Muscle of leg (tissue), 3 donors: ENCODE measurements at regions not wholly inside any gene's neighbourhood (a gene's known extent, or its start where the extent isn't known, plus 50 kb on each side); places are given as distances from the start of the nearest gene placed in this dataset.

Experiments
- DNase-seq: peaks from one replicate; pipeline ENCODE4 v3.0.0; 2013
- H3K27ac ChIP-seq: one replicate; pipeline ENCODE4 v1.5.1; 2013; ENCODE audit warnings: mild to moderate bottlenecking, low read length, control low read depth
- H3K27me3 ChIP-seq: one replicate; pipeline ENCODE4 v1.6.1; 2013; ENCODE audit warnings: low read length; ENCODE audit not compliant: control insufficient read depth, insufficient read depth
- H3K36me3 ChIP-seq: one replicate; pipeline ENCODE4 v1.6.1; 2013; ENCODE audit warnings: low read length; ENCODE audit not compliant: control insufficient read depth, insufficient read depth
- H3K4me1 ChIP-seq: one replicate; pipeline ENCODE4 v1.6.1; 2013; ENCODE audit warnings: low read length; ENCODE audit not compliant: control insufficient read depth, insufficient read depth
- H3K4me3 ChIP-seq: one replicate; pipeline ENCODE4 v1.5.1; 2013; ENCODE audit warnings: low read length, control low read depth
- H3K9me3 ChIP-seq: replicated peaks from 2 replicates; pipeline ENCODE4 v1.6.1; 2013; ENCODE audit warnings: low read depth, low read length; ENCODE audit not compliant: control insufficient read depth
- WGBS: methylation state at CpG from one replicate; pipeline ENCODE4 v1.1.5; 2013; ENCODE audit warnings: missing lambda C conversion rate; ENCODE audit not compliant: insufficient coverage; 5-methylcytosine and 5-hydroxymethylcytosine counted together

GRCh38 chr4:146998157-146998556, 52.5 kb upstream of the TTC29 start:
- WGBS: no CpG with 5 or more reads among the region's 2 CpGs

DNA sequence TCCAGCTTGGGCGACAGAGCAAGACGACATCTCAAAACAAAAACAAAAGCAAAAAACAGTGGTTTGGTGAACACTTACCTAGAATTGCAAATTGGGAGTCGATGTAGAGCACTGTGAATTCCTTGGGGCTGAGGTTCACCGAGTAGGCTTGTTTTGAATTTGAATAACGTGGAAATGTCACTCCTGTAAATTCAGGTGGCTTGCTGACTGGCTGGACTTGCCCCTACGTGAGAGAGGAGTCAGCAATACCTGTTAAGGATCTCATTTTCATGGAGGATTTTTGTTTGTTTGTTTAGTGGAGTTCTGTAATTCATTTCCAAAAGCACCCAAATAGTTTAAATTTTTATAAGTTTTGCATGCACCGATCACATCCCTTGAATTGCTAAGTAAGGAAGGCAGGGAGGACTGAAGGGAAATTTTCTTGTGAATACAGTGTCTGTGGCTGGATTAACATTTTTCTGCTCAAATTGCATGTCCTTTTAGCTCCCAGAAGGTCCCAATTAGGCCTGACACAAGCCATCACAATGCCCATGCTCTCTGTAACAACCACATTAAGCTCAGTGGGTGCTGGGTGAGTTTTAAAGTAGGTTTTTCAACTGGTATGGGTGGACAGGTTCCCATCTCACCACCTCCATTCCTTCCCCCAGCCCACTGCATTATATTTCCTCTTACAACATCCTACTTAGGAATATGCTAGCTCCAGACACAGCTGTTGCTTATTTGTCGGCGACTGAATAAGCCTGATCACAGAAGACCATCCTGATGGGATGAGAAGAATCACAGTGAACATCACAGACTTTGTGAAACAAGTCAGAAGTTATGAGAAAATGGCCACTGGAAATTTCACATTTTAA, 58.5 kb upstream of the TTC29 start:
- DNase-seq: no peak
- Histone ChIP-seq H3K27me3 (no peaks in the 10 kb centered on the region), H3K27ac (no peak overlapping the region), H3K9me3 (no peaks in the 10 kb centered on the region), H3K4me1 (no peaks in the 10 kb centered on the region), H3K4me3 (no peak overlapping the region), H3K36me3 (no peaks in the 10 kb centered on the region)
- WGBS: 70% methylated on average over 3 of the region's 9 CpGs

More at GRCh38 chr4:146998157-146998556, 52.5 kb upstream of the TTC29 start:
- H3K9me3 ChIP-seq: no peaks in the 10 kb centered on the region
- no peaks in the 10 kb centered on the region for H3K27me3 ChIP-seq
- no peaks in the 10 kb centered on the region for H3K36me3 ChIP-seq
- no peak overlapping the region for H3K27ac ChIP-seq
- H3K4me3 ChIP-seq: no peak overlapping the region
- H3K4me1 ChIP-seq: no peaks in the 10 kb centered on the region
- DNase-seq: no peak

DNA sequence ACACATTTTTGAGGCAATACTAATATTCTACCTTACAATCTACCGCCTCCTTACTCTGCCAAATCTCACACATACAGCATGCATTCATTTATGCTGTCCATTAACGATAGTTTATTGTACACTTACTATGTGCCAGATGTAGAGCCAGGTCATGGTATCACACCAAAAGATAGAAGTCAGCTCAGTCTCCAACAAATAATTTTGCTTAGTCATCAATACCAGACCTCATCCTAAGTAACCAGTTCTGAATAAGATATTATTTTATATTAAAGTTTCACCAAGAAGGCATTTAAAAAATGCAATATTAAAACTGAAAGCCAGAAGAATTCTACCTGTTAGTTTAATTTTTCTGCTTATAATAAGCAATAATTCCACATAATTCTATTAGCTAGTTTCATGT, 60.6 kb upstream of the TTC29 start:
- no peaks in the 10 kb centered on the region for H3K27me3 ChIP-seq
- no peaks in the 10 kb centered on the region for H3K9me3 ChIP-seq
- H3K36me3 ChIP-seq: no peaks in the 10 kb centered on the region
- H3K4me1 ChIP-seq: no peaks in the 10 kb centered on the region
- DNase-seq: no peak
- H3K4me3 ChIP-seq: no peak overlapping the region
- no peak overlapping the region for H3K27ac ChIP-seq
- WGBS: no CpG with 5 or more reads among the region's 2 CpGs

DNA sequence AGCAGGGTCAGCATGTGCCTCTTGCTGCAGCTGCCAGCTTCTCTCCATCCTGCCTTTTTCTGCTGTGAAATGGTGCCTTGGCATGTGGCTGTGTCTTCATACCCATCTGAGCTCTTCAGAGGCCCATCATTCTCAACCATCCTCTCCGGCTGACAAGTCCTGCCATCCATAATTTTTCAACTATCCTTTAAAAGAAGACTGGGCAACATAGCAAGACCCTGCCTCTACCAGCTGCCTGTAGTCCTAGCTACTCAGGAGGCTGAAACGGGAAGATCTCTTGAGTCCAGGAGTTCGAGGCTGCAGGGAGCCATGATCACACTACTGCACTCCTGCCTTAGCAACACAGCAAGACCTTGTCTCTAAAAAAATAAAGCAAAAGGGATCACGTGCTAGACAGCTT, 64.2 kb upstream of the TTC29 start:
- Histone ChIP-seq H3K4me1 (no peaks in the 10 kb centered on the region), H3K36me3 (no peaks in the 10 kb centered on the region), H3K9me3 (no peaks in the 10 kb centered on the region), H3K4me3 (no peak overlapping the region), H3K27me3 (no peaks in the 10 kb centered on the region), H3K27ac (no peak overlapping the region)
- no peak for DNase-seq
- WGBS: 90% methylated on average over 2 of the region's 4 CpGs

DNA sequence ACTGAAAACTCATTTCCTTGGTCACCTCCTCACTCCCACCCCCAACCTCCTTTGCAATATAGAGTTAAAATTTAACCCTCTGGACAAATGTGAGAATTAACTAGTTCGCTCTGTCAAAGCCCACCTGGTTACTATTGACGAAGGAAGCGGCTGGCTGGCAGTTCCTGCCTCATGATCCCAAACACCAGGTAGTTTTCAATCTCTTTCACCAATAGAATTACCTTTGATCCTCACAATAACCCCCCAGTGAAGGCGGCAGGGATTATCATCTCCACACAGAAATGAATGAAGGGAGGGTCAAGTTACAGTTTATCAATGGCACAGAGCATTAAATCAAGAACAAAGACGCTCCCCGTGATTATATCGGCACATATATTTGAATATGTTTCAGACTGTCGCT, 65.7 kb upstream of the TTC29 start:
- H3K27ac ChIP-seq: no peak overlapping the region
- 100% methylated on average over 3 of the region's 8 CpGs for WGBS
- H3K36me3 ChIP-seq: no peaks in the 10 kb centered on the region
- no peaks in the 10 kb centered on the region for H3K9me3 ChIP-seq
- no peak for DNase-seq
- no peak overlapping the region for H3K4me3 ChIP-seq
- no peaks in the 10 kb centered on the region for H3K27me3 ChIP-seq
- H3K4me1 ChIP-seq: no peaks in the 10 kb centered on the region

GRCh38 chr4:147012059-147012707, 66.5 kb upstream of the TTC29 start:
- Histone ChIP-seq H3K27ac (no peak overlapping the region), H3K36me3 (no peaks in the 10 kb centered on the region), H3K9me3 (no peaks in the 10 kb centered on the region), H3K4me1 (no peaks in the 10 kb centered on the region), H3K4me3 (no peak overlapping the region), H3K27me3 (no peaks in the 10 kb centered on the region)
- peak; percentile 19 for DNase-seq
- WGBS: no CpG with 5 or more reads among the region's 5 CpGs

- Histone ChIP-seq H3K27me3 (no peaks in the 10 kb centered on the region), H3K4me1 (no peaks in the 10 kb centered on the region), H3K4me3 (no peak overlapping the region), H3K9me3 (no peaks in the 10 kb centered on the region), H3K27ac (no peak overlapping the region), H3K36me3 (no peaks in the 10 kb centered on the region)
- no CpG with 5 or more reads among the region's 1 CpG for WGBS
- no peak for DNase-seq
Observed at GRCh38 chr4:147014946-147015345, 69.3 kb upstream of the TTC29 start.

- peak; percentile 70 for DNase-seq
- H3K9me3 ChIP-seq: no peaks in the 10 kb centered on the region
- no peaks in the 10 kb centered on the region for H3K27me3 ChIP-seq
- H3K27ac ChIP-seq: no peak overlapping the region
- no CpG with 5 or more reads among the region's 4 CpGs for WGBS
- H3K4me3 ChIP-seq: no peak overlapping the region
- no peaks in the 10 kb centered on the region for H3K4me1 ChIP-seq
- H3K36me3 ChIP-seq: no peaks in the 10 kb centered on the region
Observed at GRCh38 chr4:147015491-147015890, 69.8 kb upstream of the TTC29 start.

DNA sequence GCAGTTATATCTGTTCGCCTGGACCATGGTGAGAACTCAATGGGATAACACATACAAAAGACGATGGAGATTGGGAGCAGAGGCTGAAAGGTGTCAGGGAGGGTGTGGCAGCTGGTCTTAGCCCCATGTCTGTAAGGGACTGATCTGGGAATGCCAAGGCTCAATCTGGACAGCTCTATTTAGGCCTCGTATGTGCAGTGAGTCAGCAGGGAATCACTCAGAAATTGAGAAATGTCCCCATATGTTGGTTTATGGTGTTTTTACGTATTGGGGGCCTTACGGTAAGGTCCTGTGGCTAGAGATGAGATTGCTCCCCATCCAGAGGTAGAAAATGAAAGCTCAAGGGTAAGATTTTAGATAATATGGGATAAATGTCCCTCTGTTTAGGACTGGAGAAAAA, 71.4 kb upstream of the TTC29 start:
- WGBS: 91% methylated on average over 5 of the region's 5 CpGs
- no peak for DNase-seq
- Histone ChIP-seq H3K9me3 (no peaks in the 10 kb centered on the region), H3K4me1 (no peaks in the 10 kb centered on the region), H3K4me3 (no peak overlapping the region), H3K27ac (no peak overlapping the region), H3K36me3 (no peaks in the 10 kb centered on the region), H3K27me3 (no peaks in the 10 kb centered on the region)

DNA sequence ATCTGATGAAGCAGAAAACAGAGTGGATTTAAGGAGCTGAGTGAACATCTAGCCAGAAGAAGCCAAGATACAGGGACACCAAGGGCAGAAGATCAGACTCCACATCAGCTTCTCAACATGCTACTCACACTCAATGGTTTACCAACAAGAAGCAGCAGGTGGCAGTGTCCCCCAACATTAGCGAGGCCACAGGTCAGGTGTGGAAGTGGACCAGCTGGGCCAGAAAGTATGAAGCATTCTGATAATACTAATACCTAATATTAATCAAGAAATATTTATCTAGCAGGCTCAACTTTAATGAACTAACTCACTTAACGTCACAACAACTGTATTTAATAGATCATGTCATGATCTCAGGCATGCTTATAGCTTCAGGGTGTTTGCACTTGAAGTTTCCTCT, 73.4 kb upstream of the TTC29 start:
- no peaks in the 10 kb centered on the region for H3K9me3 ChIP-seq
- H3K27ac ChIP-seq: no peak overlapping the region
- H3K4me1 ChIP-seq: no peaks in the 10 kb centered on the region
- no peaks in the 10 kb centered on the region for H3K27me3 ChIP-seq
- H3K4me3 ChIP-seq: no peak overlapping the region
- 86% methylated on average over 1 of the region's 2 CpGs for WGBS
- DNase-seq: peak; percentile 52
- no peaks in the 10 kb centered on the region for H3K36me3 ChIP-seq
